ENCODE measurements at regions not wholly inside any gene's neighbourhood (a gene's known extent, or its start where the extent isn't known, plus 50 kb on each side); places are given as distances from the start of the nearest gene placed in this dataset.

DNA sequence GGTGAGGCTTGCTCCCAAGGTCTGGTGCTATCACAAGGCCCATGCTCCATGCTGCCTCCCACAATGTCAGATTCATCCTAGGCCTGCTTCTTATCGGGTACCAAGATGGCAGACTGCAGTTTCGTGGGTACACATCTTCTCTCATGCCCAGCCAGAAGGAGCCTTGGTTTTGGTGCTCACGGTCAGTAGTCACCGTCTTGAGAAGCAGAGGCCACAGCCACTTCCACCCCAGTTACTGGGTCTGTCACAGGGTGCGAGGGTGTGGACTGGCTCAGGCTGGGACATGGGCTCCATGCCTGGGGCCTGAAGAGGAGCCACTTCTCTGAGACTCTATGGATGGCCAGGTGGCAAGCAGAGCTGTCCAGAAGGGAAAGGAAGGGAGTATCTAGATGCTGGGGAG, 178.8 kb upstream of the HS6ST1 start:
- TF ChIP-seq, protein P1, sequence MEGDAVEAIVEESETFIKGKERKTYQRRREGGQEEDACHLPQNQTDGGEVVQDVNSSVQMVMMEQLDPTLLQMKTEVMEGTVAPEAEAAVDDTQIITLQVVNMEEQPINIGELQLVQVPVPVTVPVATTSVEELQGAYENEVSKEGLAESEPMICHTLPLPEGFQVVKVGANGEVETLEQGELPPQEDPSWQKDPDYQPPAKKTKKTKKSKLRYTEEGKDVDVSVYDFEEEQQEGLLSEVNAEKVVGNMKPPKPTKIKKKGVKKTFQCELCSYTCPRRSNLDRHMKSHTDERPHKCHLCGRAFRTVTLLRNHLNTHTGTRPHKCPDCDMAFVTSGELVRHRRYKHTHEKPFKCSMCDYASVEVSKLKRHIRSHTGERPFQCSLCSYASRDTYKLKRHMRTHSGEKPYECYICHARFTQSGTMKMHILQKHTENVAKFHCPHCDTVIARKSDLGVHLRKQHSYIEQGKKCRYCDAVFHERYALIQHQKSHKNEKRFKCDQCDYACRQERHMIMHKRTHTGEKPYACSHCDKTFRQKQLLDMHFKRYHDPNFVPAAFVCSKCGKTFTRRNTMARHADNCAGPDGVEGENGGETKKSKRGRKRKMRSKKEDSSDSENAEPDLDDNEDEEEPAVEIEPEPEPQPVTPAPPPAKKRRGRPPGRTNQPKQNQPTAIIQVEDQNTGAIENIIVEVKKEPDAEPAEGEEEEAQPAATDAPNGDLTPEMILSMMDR (IDR thresholded peaks at IDR 0.05; ENCODE audit: low read depth, low read length) = no peak
- in situ Hi-C loops (cut with HindIII; ENCODE audit: low sequenced_read_pairs) = no loop called here
- DNase-seq (ENCODE audit: low read depth, low spot score) = no peak
- H3K4me3 ChIP-seq (ENCODE audit: low read depth, low read length) = no peak overlapping the region

DNA sequence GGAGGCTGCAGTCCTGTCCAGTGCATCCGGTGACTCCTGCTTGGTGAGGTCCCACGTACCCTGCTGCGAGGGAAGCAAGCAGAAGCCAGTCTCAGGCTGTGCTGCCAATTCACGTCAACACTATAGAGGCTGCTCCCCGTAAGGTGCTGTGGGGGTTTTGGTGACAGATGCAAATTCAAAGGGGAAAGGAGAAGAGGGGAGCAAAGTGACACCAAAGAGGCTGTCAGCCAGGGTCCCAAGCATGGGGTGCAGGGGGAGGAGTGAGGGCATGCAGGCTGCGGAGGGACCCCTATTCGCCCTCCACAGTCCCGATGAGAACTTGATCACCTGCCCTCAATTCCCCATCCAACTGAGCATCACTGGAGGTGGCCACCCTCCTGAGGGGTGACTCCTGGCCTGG, 179.4 kb upstream of the HS6ST1 start:
- TF ChIP-seq, protein P1 (IDR thresholded peaks at IDR 0.05; ENCODE audit: low read depth, low read length) = no peak
- in situ Hi-C loops (cut with HindIII; ENCODE audit: low sequenced_read_pairs) = no loop called here
- DNase-seq (ENCODE audit: low read depth, low spot score) = no peak

DNA sequence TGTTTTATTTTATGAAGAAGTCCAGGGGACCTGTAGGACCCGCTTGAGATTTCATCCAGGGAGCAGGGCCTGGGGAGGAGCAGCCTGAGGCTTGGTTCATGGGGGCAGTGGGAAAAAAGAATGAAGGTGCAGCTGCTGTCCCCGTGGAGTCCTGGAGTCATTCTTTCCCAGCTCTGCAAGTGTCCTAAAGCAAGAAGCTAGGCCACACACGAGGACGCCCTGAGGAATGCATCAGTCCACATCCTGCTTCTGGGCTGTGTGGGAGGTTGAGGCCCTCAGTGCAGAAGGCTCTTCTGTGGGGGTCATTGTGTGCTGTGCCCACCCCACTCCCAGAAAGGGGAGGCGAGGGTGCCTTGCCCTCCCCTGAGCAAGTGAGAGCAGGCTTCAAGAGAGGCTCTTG, 179.9 kb upstream of the HS6ST1 start:
- TF ChIP-seq, protein P1 (IDR thresholded peaks at IDR 0.05; ENCODE audit: low read depth, low read length) = no peak
- DNase-seq (ENCODE audit: low read depth, low spot score) = no peak
- H3K4me3 ChIP-seq (ENCODE audit: low read depth, low read length) = no peak overlapping the region
- in situ Hi-C loops (cut with HindIII; ENCODE audit: low sequenced_read_pairs) = no loop called here

More for the DNA sequence above, 179.4 kb upstream of the HS6ST1 start:
- no peak overlapping the region for H3K4me3 ChIP-seq (ENCODE audit: low read depth, low read length)

DNA sequence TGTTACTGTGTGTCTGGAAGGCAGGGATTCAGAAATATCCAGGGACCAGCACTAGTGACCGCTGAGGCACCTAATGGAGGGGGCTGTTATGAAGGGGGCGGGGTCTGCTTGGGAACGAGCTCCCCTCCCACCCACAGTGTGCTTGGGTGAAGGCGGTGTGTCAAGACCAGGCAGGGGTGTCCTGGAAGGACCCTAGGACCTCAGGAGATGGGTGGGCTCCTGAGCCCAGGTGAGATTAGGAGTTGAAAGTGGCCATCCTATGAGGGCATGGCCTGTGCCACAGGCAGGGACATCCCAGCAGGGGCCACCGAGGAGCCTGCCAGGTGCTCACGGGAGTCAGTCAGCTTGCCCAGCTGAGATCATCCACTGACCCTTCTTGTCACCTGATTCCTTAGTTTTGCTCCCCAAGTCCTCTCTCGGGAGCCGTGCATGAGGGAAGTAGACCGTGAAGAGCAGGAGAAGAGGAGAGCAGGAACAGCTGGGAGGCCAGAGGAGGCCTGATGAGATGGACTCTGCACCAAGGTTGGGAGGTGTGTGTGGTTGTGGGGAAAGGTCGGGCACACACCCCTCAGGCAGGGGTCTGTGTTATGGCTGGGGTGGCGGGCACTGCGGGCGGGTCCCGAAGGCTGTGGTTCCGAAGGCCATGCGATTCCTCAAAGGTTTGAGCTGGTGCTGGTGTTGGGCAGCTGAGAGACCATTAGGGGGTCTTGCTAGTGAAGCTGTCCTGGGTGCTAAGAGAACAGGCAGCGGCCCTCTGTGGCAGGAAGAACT, 180.9 kb upstream of the HS6ST1 start:
- in situ Hi-C loops (cut with HindIII; ENCODE audit: low sequenced_read_pairs) = no loop called here
- TF ChIP-seq, protein P1 (IDR thresholded peaks at IDR 0.05; ENCODE audit: low read depth, low read length) = no peak
- no peak for DNase-seq (ENCODE audit: low read depth, low spot score)

DNA sequence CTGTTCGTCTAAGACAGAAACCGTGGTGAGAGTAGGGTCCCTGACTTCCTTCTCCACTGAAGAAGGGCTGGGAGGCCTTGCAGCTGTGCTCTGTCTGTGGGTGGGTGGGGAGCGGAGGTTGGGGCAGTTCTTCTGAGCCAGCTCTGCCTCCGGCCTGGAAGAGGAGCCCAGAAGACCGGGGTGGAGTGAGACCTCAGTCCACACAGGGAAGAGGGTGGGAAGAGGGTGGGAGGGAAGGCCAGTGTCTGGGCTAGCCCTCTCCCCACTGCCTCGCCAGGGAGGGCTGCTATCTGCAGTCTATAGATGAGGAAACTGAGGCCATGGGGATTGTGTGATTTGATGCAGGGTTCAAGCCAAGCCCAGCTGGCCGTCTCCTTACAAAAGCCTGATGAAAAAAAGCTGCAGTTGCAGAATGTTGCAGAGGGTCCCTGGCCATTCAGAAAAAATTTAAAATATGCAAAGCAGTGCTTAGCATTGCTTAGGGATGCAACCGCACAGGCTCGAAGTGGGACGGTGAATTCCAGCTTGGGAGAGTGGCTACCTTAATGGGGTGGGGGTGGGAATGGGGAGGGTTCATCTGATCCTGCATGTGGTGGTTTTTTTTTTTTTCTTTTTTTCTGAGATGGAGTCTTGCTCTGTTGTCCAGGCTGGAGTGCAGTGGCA, 181.6 kb upstream of the HS6ST1 start:
- H3K4me3 ChIP-seq (ENCODE audit: low read depth, low read length) = no peak overlapping the region
- TF ChIP-seq, protein P1 (IDR thresholded peaks at IDR 0.05; ENCODE audit: low read depth, low read length) = no peak
- in situ Hi-C loops (cut with HindIII; ENCODE audit: low sequenced_read_pairs) = no loop called here
- DNase-seq (ENCODE audit: low read depth, low spot score) = no peak

More for the DNA sequence above, 180.9 kb upstream of the HS6ST1 start:
- H3K4me3 ChIP-seq (ENCODE audit: low read depth, low read length) = no peak overlapping the region

DNA sequence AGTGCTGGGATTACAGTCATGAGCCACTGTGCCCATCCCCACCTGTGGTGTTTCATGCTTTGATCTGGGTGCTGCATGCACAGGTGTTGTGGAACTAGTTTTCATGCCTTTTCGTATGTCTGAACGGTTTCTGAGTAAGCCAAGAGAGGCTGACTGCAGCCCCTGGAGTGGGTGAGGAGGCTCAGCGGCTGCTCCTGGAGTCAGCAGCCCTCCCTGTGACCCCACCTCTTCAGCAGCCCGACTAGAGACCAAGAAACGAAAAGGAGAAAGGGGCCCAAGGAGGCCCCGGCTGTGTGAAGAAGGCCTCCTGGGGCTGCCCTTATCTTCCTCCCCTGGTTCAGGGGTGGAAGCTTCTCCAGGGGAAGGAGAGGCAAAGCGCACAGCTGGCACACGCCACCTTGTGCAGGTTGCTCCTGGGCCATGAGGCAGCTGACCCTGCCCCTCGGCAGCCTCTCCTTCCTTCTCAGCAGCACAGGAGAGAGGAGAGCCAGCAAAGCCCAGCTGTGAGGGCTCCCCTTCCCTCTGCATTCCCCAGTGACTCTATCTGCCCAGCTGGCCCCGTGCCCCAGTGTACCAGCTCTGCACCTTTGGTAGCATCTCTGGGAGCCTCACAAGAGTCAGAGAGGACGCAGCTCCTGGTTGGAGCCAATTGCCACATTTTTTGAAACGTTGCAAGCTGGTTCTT, 182.5 kb upstream of the HS6ST1 start:
- TF ChIP-seq, protein P1 (IDR thresholded peaks at IDR 0.05; ENCODE audit: low read depth, low read length) = no peak
- in situ Hi-C loops (cut with HindIII; ENCODE audit: low sequenced_read_pairs) = no loop called here
- DNase-seq (ENCODE audit: low read depth, low spot score) = no peak
- H3K4me3 ChIP-seq (ENCODE audit: low read depth, low read length) = no peak overlapping the region
